Gastrocnemius medialis (tissue), 4 donors: ENCODE measurements at regions not wholly inside any gene's neighbourhood (a gene's known extent, or its start where the extent isn't known, plus 50 kb on each side); places are given as distances from the start of the nearest gene placed in this dataset.

Experiments used
- ATAC-seq, 2 donors: fragments of 150-250 bp; one replicate each; pipeline ENCODE4 v1.9.1; 2016
- DNase-seq, 2 donors: peaks; one replicate each; pipeline ENCODE4 v3.0.0-alpha.2; 2019
- H3K27ac ChIP-seq, 4 donors: fragments of 200-600 bp; sonication (generic); 1 replicate in 1 of 4; 2 replicates in 3 of 4; pipeline ENCODE4 v1.5.1; 2016 to 2018; ENCODE audit warnings: mild to moderate bottlenecking in 2 of 4, moderate library complexity in 1 of 4
- H3K27me3 ChIP-seq, 3 donors: fragments of 200-600 bp; sonication (generic) in 2 of 3; 1 replicate in 1 of 3; 2 replicates in 2 of 3; pipeline versions ENCODE4 v1.5.1 to v1.6.0; 2016 to 2019; ENCODE audit warnings: mild to moderate bottlenecking in 1 of 3, moderate library complexity in 1 of 3
- H3K36me3 ChIP-seq, 2 donors: fragments of 200-600 bp; sonication (generic) in 1 of 2; one replicate each; pipeline ENCODE4 v1.5.1; 2017 to 2018
- H3K4me1 ChIP-seq, 2 donors: fragments of 200-600 bp; sonication (generic) in 1 of 2; one replicate each; pipeline ENCODE4 v1.5.1; 2016 to 2017; ENCODE audit warnings: mild to moderate bottlenecking in 2 of 2
- H3K4me3 ChIP-seq, 4 donors: fragments of 200-600 bp; sonication (generic) in 3 of 4; 1 replicate in 1 of 4; 2 replicates in 3 of 4; pipeline ENCODE4 v1.5.1; 2016 to 2019; ENCODE audit warnings: mild to moderate bottlenecking in 2 of 4
- H3K9me3 ChIP-seq, 3 donors: fragments of 200-600 bp; sonication (generic) in 2 of 3; 1 replicate in 1 of 3; 2 replicates in 2 of 3; pipeline ENCODE4 v1.5.1; 2016 to 2019
- CTCF ChIP-seq, 5 experiments: fragments of 450-650 bp in 3 of 5; fragments of 200-600 bp in 2 of 5; sonication (generic) in 2 of 5; IDR thresholded peaks in 4 of 5; conservative IDR thresholded peaks in 1 of 5; 1 replicate in 4 of 5; 2 replicates in 1 of 5; pipeline ENCODE4 v1.5.1; 2016 to 2019; ENCODE audit warnings: antibody characterized with exemption in 5 of 5, mild to moderate bottlenecking in 3 of 5, moderate library complexity in 3 of 5
- POLR2A ChIP-seq, 2 donors: fragments of 450-650 bp; IDR thresholded peaks; one replicate each; pipeline ENCODE4 v1.6.1; 2017; ENCODE audit warnings: antibody characterized with exemption in 2 of 2, mild to moderate bottlenecking in 2 of 2, moderate library complexity in 2 of 2
- in situ Hi-C, 4 donors: fragments of 200-750 bp; cut with MboI; loops; one replicate each; pipeline versions ENCODE4 v1.15.0 to v1.8.0; 2017; ENCODE audit warnings: low sequenced_read_pairs in 4 of 4
- intact Hi-C: fragments of 100-400 bp; cut with DNase I; formaldehyde crosslinking; loops from one replicate; pipeline ENCODE4 v1.15.1; 2023; ENCODE audit warnings: low total_unique reads

GRCh38 chr18:77608807-77609206 lies 359.2 kb downstream of the GALR1 start:
- DNase-seq (no peak), ATAC-seq (no peak)
- in situ Hi-C loops = no loop called here
- TF ChIP-seq CTCF (IDR thresholded peaks at IDR 0.05 in 4 of 5, conservative IDR thresholded peaks at IDR 0.05 in 1 of 5) (no peak), POLR2A (IDR thresholded peaks at IDR 0.05) (no peak)
- Histone ChIP-seq H3K9me3 (no peaks in the 10 kb centered on the region), H3K4me3 (no peak overlapping the region), H3K4me1 (no peaks in the 10 kb centered on the region), H3K36me3 (no peaks in the 10 kb centered on the region), H3K27me3 (no peaks in the 10 kb centered on the region), H3K27ac (no peak overlapping the region)
- intact Hi-C loops = no loop called here

GRCh38 chr18:77617694-77618093 lies 368.0 kb downstream of the GALR1 start:
- Histone ChIP-seq H3K27ac (no peak overlapping the region), H3K4me1 (no peaks in the 10 kb centered on the region), H3K9me3 (no peaks in the 10 kb centered on the region), H3K36me3 (no peaks in the 10 kb centered on the region), H3K27me3 (no peaks in the 10 kb centered on the region), H3K4me3 (no peak overlapping the region)
- TF ChIP-seq CTCF (IDR thresholded peaks at IDR 0.05 in 4 of 5, conservative IDR thresholded peaks at IDR 0.05 in 1 of 5) (no peak), POLR2A (IDR thresholded peaks at IDR 0.05) (no peak)
- intact Hi-C loops (no loop called here), in situ Hi-C loops (no loop called here)
- DNase-seq (no peak), ATAC-seq (no peak)

- Histone ChIP-seq H3K27me3 (no peaks in the 10 kb centered on the region), H3K4me1 (no peaks in the 10 kb centered on the region), H3K27ac (no peak overlapping the region), H3K4me3 (no peak overlapping the region), H3K9me3 (no peaks in the 10 kb centered on the region), H3K36me3 (no peaks in the 10 kb centered on the region)
- intact Hi-C loops (no loop called here), in situ Hi-C loops (no loop called here)
- TF ChIP-seq POLR2A (IDR thresholded peaks at IDR 0.05) = no peak
- TF ChIP-seq CTCF (IDR thresholded peaks at IDR 0.05 in 4 of 5, conservative IDR thresholded peaks at IDR 0.05 in 1 of 5) = no peak
- DNase-seq (no peak), ATAC-seq (peak in 1 of 2 donors; percentile 46)
Observed at GRCh38 chr18:77619525-77619924, 369.9 kb downstream of the GALR1 start.

GRCh38 chr18:77622009-77622692 lies 372.5 kb downstream of the GALR1 start:
- no peaks in the 10 kb centered on the region for H3K9me3 ChIP-seq
- H3K4me3 ChIP-seq = no peak overlapping the region
- no peak for DNase-seq
- H3K4me1 ChIP-seq = no peaks in the 10 kb centered on the region
- no peaks in the 10 kb centered on the region for H3K36me3 ChIP-seq
- no peaks in the 10 kb centered on the region for H3K27me3 ChIP-seq
- in situ Hi-C loops = no loop called here
- TF ChIP-seq POLR2A (IDR thresholded peaks at IDR 0.05) = no peak
- TF ChIP-seq CTCF (IDR thresholded peaks at IDR 0.05 in 4 of 5, conservative IDR thresholded peaks at IDR 0.05 in 1 of 5) = no peak
- no peak for ATAC-seq
- no peak overlapping the region for H3K27ac ChIP-seq
- intact Hi-C loops = no loop called here

- TF ChIP-seq CTCF (IDR thresholded peaks at IDR 0.05 in 4 of 5, conservative IDR thresholded peaks at IDR 0.05 in 1 of 5) (no peak), POLR2A (IDR thresholded peaks at IDR 0.05) (no peak)
- H3K36me3 ChIP-seq = no peaks in the 10 kb centered on the region
- no peaks in the 10 kb centered on the region for H3K27me3 ChIP-seq
- H3K4me3 ChIP-seq = no peak overlapping the region
- DNase-seq (no peak), ATAC-seq (no peak)
- H3K4me1 ChIP-seq = no peaks in the 10 kb centered on the region
- H3K9me3 ChIP-seq = no peaks in the 10 kb centered on the region
- intact Hi-C loops (no loop called here), in situ Hi-C loops (no loop called here)
- no peak overlapping the region for H3K27ac ChIP-seq
Observed at GRCh38 chr18:77632758-77633157, 383.1 kb downstream of the GALR1 start.
